ENCODE measurements at regions not wholly inside any gene's neighbourhood (a gene's known extent, or its start where the extent isn't known, plus 50 kb on each side); places are given as distances from the start of the nearest gene placed in this dataset.

- TF ChIP-seq AR (CRISPR knock-in tag; IDR thresholded peaks at IDR 0.05) (no peak), ATF2 (CRISPR knock-in tag; IDR thresholded peaks at IDR 0.05; ENCODE audit: borderline replicate concordance, low read depth) (no peak), PRDM15 (CRISPR knock-in tag; IDR thresholded peaks at IDR 0.05) (no peak), TP53 (CRISPR knock-in tag; IDR thresholded peaks at IDR 0.05) (no peak), MXD4 (CRISPR knock-in tag; IDR thresholded peaks at IDR 0.05; ENCODE audit: borderline replicate concordance) (no peak), GTF2I (CRISPR knock-in tag; conservative IDR thresholded peaks at IDR 0.05) (no peak)
Measured at GRCh38 chr9:100775912-100776311, 198.0 kb downstream of the CAVIN4 start (continued).

- no peak for DNase-seq (ENCODE audit: low spot score)
- Mint-ChIP-seq H3K4me1 (no peaks in the 10 kb centered on the region), H3K4me3 (no peak overlapping the region), H3K36me3 (no peaks in the 10 kb centered on the region), H3K27me3 (ENCODE audit: low read depth) (no peaks in the 10 kb centered on the region), H3K27ac (no peak overlapping the region), H3K9me3 (peaks cover 12% of the 10 kb centered on the region)
- ATAC-seq = no peak
- CTCF ChIA-PET = interaction anchor here (1.4 kb wide), 1 partner anchor 183 kb away, joined by 4 read pairs; no protein-coding TSS in a partner anchor
- POLR2A ChIA-PET = no interaction called here
- TF ChIP-seq E2F4 (CRISPR knock-in tag; IDR thresholded peaks at IDR 0.05; ENCODE audit: borderline replicate concordance, low read depth) (no peak), NFYB (CRISPR knock-in tag; conservative IDR thresholded peaks at IDR 0.05; ENCODE audit: low read depth) (no peak), AFF4 (CRISPR knock-in tag; IDR thresholded peaks at IDR 0.05; ENCODE audit: borderline replicate concordance) (no peak), ATF3 (CRISPR knock-in tag; conservative IDR thresholded peaks at IDR 0.05) (no peak), USF2 (CRISPR knock-in tag; IDR thresholded peaks at IDR 0.05) (no peak), ZMAT4 (CRISPR knock-in tag; IDR thresholded peaks at IDR 0.05) (no peak), ZNF138 (CRISPR knock-in tag; conservative IDR thresholded peaks at IDR 0.05) (no peak), ZSCAN18 (CRISPR knock-in tag; IDR thresholded peaks at IDR 0.05) (no peak), NR3C1 (CRISPR knock-in tag; conservative IDR thresholded peaks at IDR 0.05; ENCODE audit: low read depth) (no peak), PREB (CRISPR knock-in tag; IDR thresholded peaks at IDR 0.05; ENCODE audit: borderline replicate concordance) (no peak)
Measured at GRCh38 chr9:100784755-100785154, 206.9 kb downstream of the CAVIN4 start.

All from WTC11 (cell line).